ENCODE measurements at regions not wholly inside any gene's neighbourhood (a gene's known extent, or its start where the extent isn't known, plus 50 kb on each side); places are given as distances from the start of the nearest gene placed in this dataset.

DNA sequence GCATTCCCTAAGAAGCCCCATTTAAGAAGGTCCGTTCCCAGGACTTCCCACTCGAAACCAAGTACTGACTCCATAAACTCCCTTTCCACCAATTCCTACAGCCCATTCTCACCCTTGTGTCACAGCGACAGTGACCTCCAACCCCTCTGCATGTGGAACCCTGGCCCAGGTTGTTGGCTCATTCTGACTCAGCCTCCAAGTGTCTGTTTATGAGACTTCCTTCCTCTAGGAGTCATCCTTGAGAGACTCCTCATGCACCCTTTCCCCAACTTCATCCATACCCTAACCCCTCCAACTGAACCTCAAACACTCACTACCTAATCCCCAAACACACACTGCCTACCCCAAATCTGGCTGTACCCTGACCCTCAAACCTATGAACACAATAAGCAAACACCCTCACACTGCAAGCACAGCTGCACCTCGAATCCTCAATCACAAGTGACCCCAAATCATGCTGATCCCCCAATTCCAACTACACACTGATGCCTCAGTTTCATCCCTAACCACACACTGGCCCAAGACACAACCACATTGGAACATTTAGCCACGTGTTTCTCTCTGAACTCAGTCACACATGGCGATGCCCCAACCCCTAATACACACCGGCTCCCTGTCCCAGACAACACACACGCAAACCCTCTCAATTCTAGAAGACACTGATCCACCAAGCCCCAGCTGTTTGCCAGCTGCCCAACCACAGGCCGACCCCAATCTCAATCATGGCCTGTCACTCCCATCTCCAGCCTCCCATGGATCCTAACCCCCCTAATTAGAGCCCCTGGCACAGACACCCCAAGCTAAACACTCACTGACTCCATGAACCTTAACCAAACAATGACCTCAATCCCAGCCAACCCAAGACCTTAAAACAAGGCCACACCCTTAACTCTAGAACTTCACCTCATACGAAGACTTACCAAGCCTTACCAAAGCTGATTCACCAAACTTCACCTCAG lies 219.6 kb downstream of the CYP26B1 start:
- ChIA-PET POLR2A (no interaction called here), CTCF (interaction anchor here (1.2 kb wide), 1 partner anchor 651 kb away, joined by 3 read pairs; no protein-coding TSS in a partner anchor)
- no peaks in the 10 kb centered on the region for H3K9me3 Mint-ChIP-seq
- no peak for ATAC-seq
- no peak for TF ChIP-seq CTCF (IDR thresholded peaks at IDR 0.05)
- H3K4me1 Mint-ChIP-seq (ENCODE audit: low read depth): no peaks in the 10 kb centered on the region
- no peaks in the 10 kb centered on the region for H3K27me3 Mint-ChIP-seq
- no peaks in the 10 kb centered on the region for H3K36me3 Mint-ChIP-seq (ENCODE audit: low read depth)
- DNase-seq: no peak
- H3K27ac Mint-ChIP-seq: no peak overlapping the region
- intact Hi-C loops (cut with micrococcal nuclease): loop anchor here (5.0 kb wide), 1 partner anchor 649 kb away; no protein-coding TSS in a partner anchor
- no peak overlapping the region for H3K4me3 Mint-ChIP-seq

DNA sequence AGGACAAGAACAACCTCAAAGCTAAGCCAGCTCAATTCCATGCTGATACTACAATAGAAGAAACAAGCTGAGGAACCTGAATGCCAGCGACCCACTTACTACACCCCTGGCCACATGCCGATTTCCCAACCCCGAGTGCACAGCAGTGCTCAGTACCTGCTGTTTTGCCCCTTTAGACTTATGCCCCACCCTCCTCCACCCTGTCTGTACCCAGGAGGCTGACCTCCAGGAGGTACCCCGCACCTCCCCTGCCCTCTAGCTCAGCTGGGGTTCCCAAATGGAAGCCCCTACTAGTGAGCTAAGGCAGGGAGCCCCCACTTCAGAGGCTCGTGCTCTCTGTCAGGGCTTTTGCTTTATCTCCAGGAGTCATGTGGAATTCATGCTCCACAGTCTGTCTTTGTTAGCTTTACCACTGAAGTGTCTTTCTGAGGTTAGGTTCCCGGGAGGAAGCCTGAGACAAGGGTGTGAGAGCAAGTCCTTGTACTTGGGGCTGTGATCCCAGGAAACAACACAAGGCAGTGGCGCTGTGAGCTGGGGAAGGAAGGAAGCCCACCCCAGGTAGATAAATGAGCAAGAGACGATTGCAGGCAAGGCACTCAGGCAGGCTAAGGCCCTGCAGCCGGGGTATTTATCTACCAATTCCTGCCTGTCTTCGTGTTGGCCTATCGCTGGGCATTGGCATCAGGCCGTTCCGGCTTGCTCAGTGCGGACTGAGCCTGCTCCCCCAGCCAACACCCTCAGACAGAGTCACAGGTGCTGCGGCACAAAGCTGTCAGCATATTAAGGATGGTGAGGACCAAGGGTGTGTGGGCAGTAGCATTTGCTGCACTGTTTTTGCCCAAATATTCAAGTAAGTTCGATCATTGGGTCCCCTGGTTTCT lies 220.5 kb downstream of the CYP26B1 start:
- ChIA-PET CTCF (interaction anchor here (0.8 to 5.2 kb wide), 2 partner anchors 223 to 651 kb away, joined by 3 to 32 read pairs; no protein-coding TSS in a partner anchor), POLR2A (no interaction called here)
- H3K4me3 Mint-ChIP-seq: no peak overlapping the region
- H3K27me3 Mint-ChIP-seq: no peaks in the 10 kb centered on the region
- intact Hi-C loops (cut with micrococcal nuclease): loop anchor here (5.0 kb wide), 1 partner anchor 650 kb away; no protein-coding TSS in a partner anchor
- DNase-seq (no peak), ATAC-seq (no peak)
- H3K4me1 Mint-ChIP-seq (ENCODE audit: low read depth): no peaks in the 10 kb centered on the region
- no peak for TF ChIP-seq CTCF (IDR thresholded peaks at IDR 0.05)
- H3K36me3 Mint-ChIP-seq (ENCODE audit: low read depth): no peaks in the 10 kb centered on the region
- H3K27ac Mint-ChIP-seq: no peak overlapping the region
- H3K9me3 Mint-ChIP-seq: no peaks in the 10 kb centered on the region

- intact Hi-C loops (cut with micrococcal nuclease): loop anchor here (5.0 kb wide), 1 partner anchor 651 kb away; no protein-coding TSS in a partner anchor
- ATAC-seq (no peak), DNase-seq (no peak)
- Mint-ChIP-seq H3K9me3 (no peaks in the 10 kb centered on the region), H3K4me3 (no peak overlapping the region), H3K27ac (no peak overlapping the region), H3K27me3 (no peaks in the 10 kb centered on the region), H3K36me3 (ENCODE audit: low read depth) (no peaks in the 10 kb centered on the region), H3K4me1 (ENCODE audit: low read depth) (no peaks in the 10 kb centered on the region)
- CTCF ChIA-PET: interaction anchor here (5.1 to 5.2 kb wide), 2 partner anchors 226 to 652 kb away, joined by 32 to 55 read pairs; no protein-coding TSS in a partner anchor
- POLR2A ChIA-PET: no interaction called here
- no peak for TF ChIP-seq CTCF (IDR thresholded peaks at IDR 0.05)
Observed at GRCh38 chr2:71926089-71926447, 221.6 kb downstream of the CYP26B1 start.

DNA sequence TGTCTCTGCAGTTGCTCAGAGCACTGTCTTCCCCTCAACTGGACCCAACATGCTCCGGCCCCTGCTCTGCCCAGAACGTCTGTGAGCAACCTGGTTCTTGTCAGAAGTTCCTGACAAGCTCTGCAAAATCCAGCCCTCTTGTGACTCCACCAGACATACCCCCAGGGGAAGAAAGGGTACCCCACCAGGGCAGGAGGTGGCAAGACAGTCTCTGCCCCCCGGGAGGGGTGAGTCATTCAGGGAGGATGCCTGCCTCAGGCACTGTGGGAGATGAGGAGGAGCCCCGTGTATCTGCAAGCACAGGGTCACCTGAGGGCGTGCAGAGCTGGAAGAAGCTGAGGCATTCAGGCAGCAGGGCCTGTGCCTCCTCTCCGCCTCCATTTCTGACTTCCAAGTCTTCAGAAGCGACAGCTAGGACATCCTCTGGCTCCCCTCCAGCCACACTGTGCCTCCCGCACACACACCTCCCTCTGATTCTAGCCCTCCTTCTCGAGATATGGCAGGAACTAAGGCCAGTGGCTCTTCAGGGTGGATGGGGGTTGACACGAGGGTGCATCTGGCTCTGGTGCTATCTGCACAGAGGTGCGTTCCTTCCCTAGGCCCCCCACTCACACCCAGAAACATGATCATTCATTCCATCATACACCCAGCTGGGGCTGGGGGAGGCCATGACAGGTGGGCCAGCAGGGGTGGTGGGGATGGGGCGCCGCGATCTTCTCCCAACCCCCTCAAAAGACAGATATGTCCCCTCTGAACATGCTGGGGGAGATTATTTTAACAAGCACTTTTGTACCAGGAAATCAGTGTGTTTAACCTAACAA lies 222.2 kb downstream of the CYP26B1 start:
- no peak overlapping the region for H3K4me3 Mint-ChIP-seq
- DNase-seq: no peak
- ChIA-PET POLR2A (no interaction called here), CTCF (interaction anchor here (0.9 to 5.2 kb wide), 5 partner anchors 9 to 653 kb away, joined by 3 to 55 read pairs (median 10); no protein-coding TSS in a partner anchor)
- H3K4me1 Mint-ChIP-seq (ENCODE audit: low read depth): no peaks in the 10 kb centered on the region
- H3K27me3 Mint-ChIP-seq: no peaks in the 10 kb centered on the region
- no peak for ATAC-seq
- no peak for TF ChIP-seq CTCF (IDR thresholded peaks at IDR 0.05)
- H3K9me3 Mint-ChIP-seq: no peaks in the 10 kb centered on the region
- no peak overlapping the region for H3K27ac Mint-ChIP-seq
- H3K36me3 Mint-ChIP-seq (ENCODE audit: low read depth): no peaks in the 10 kb centered on the region
- intact Hi-C loops (cut with micrococcal nuclease): loop anchor here (5.0 kb wide), 1 partner anchor 652 kb away; no protein-coding TSS in a partner anchor
